ENCODE measurements at regions not wholly inside any gene's neighbourhood (a gene's known extent, or its start where the extent isn't known, plus 50 kb on each side); places are given as distances from the start of the nearest gene placed in this dataset.

DNA sequence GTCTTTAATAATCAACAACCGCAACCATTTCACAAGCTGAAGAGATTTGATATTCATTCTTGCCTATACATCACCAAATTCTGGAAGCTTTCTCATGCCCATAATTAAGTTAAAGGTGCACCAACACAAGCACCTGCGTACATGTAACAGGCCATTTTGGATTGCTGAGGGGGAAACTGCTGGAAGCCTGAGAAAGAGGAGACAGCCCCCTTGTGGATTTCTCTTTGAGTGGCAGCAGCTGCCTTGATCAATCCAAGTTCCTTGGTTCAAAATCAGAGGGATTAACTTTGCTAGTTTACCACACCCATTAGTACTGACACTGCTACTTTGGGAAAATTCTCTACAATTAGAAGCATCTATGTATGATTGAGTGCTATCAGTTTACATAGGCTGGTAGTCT, 321.1 kb downstream of the NOVA1 start:
- TF ChIP-seq CTCF (IDR thresholded peaks at IDR 0.05): no peak
- H3K4me1 ChIP-seq (ENCODE audit: control insufficient read depth in 1 of 2, low read depth in 2 of 2): peaks cover 5 to 8% of the 10 kb centered on the region in 2 donors
- no peaks in the 10 kb centered on the region for H3K27me3 ChIP-seq (replicated peaks; ENCODE audit: insufficient read depth)
- no peaks in the 10 kb centered on the region for H3K9me3 ChIP-seq
- ATAC-seq (ENCODE audit: insufficient number of reproducible peaks, low FRiP score, low read depth) (no peak), DNase-seq (ENCODE audit: low spot score) (no peak)
- no peaks in the 10 kb centered on the region for H3K36me3 ChIP-seq
- no peak overlapping the region for H3K27ac ChIP-seq
- H3K4me3 ChIP-seq: no peak overlapping the region

GRCh38 chr14:26265170-26265685, 332.6 kb downstream of the NOVA1 start:
- H3K4me1 ChIP-seq (ENCODE audit: control insufficient read depth in 1 of 2, low read depth in 2 of 2): no peaks in the 10 kb centered on the region
- no peaks in the 10 kb centered on the region for H3K27me3 ChIP-seq (replicated peaks; ENCODE audit: insufficient read depth)
- H3K36me3 ChIP-seq: no peaks in the 10 kb centered on the region
- no peak for DNase-seq (ENCODE audit: low spot score)
- no peak for TF ChIP-seq CTCF (IDR thresholded peaks at IDR 0.05)
- no peak overlapping the region for H3K4me3 ChIP-seq
- ATAC-seq (ENCODE audit: insufficient number of reproducible peaks, low FRiP score, low read depth): no peak
- H3K9me3 ChIP-seq: no peaks in the 10 kb centered on the region
- no peak overlapping the region for H3K27ac ChIP-seq

DNA sequence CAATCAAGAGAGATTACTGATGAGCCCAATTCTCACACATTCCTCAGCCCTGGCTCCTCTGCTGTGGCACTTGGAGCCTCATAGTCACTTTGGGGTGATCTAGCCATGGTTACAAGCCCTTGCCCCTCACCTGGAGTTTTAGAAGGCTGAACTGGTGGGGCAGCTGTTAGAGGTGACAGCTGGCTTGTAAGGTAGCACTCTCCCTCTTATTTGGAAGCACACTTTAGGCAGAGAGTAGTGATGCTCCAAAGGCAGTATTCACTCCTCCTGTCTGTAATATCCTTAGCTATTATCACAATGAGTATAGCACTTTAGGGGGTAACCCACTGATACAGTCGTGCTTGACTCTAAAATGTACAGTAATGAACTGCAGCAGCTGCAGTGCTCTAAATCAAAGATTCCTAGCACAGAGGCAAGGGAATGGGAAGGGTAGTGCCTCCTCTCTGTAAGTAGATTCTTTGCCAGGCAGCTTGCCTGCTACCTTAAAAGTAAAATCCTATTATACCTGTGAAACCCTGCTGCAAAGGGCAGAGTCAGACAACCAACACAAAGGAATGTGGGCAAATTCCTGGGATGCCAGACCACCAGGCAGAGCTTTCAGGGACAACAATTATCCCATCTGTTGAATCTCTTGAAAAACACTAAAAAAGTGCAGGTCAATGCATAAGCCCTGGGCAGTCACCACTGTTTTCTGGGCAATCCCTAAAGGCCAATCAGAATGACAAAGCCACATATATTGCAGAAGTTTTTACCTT, 336.3 kb downstream of the NOVA1 start:
- Histone ChIP-seq H3K9me3 (no peaks in the 10 kb centered on the region), H3K36me3 (no peaks in the 10 kb centered on the region), H3K27ac (no peak overlapping the region), H3K27me3 (replicated peaks; ENCODE audit: insufficient read depth) (no peaks in the 10 kb centered on the region), H3K4me1 (ENCODE audit: control insufficient read depth in 1 of 2, low read depth in 2 of 2) (no peaks in the 10 kb centered on the region), H3K4me3 (no peak overlapping the region)
- no peak for TF ChIP-seq CTCF (IDR thresholded peaks at IDR 0.05)
- no peak for ATAC-seq (ENCODE audit: insufficient number of reproducible peaks, low FRiP score, low read depth)
- no peak for DNase-seq (ENCODE audit: low spot score)

GRCh38 chr14:26255213-26255612, 342.6 kb downstream of the NOVA1 start:
- H3K4me1 ChIP-seq (ENCODE audit: control insufficient read depth in 1 of 2, low read depth in 2 of 2): no peaks in the 10 kb centered on the region
- DNase-seq (ENCODE audit: low spot score) (no peak), ATAC-seq (ENCODE audit: insufficient number of reproducible peaks, low FRiP score, low read depth) (no peak)
- H3K27me3 ChIP-seq (replicated peaks; ENCODE audit: insufficient read depth): no peaks in the 10 kb centered on the region
- no peaks in the 10 kb centered on the region for H3K9me3 ChIP-seq
- no peak overlapping the region for H3K4me3 ChIP-seq
- TF ChIP-seq CTCF (IDR thresholded peaks at IDR 0.05): no peak
- H3K36me3 ChIP-seq: no peaks in the 10 kb centered on the region
- no peak overlapping the region for H3K27ac ChIP-seq

DNA sequence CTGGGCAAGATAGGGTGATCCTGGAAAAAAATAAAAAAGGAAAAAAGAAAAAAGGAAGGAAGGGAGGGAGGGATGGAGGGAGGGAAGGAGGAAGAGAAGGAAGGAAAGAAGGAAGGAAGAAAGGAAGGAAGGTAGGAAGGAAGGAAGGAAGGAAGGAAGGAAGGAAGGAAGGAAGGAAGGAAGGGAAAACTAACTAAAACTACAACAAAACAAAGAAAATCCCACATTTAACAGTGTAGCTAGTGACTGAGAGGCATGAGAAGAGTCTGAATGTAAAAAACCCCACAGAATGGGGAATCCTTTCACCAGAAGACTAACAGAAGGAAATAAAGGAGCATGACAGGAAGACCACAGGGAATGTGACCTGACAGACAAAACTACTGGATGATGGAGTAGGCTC, 345.7 kb downstream of the NOVA1 start:
- no peaks in the 10 kb centered on the region for H3K36me3 ChIP-seq
- H3K9me3 ChIP-seq: no peaks in the 10 kb centered on the region
- ATAC-seq (ENCODE audit: insufficient number of reproducible peaks, low FRiP score, low read depth) (no peak), DNase-seq (ENCODE audit: low spot score) (no peak)
- no peak overlapping the region for H3K4me3 ChIP-seq
- H3K27me3 ChIP-seq (replicated peaks; ENCODE audit: insufficient read depth): no peaks in the 10 kb centered on the region
- no peak overlapping the region for H3K27ac ChIP-seq
- no peak for TF ChIP-seq CTCF (IDR thresholded peaks at IDR 0.05)
- no peaks in the 10 kb centered on the region for H3K4me1 ChIP-seq (ENCODE audit: control insufficient read depth in 1 of 2, low read depth in 2 of 2)
